ENCODE measurements at regions not wholly inside any gene's neighbourhood (a gene's known extent, or its start where the extent isn't known, plus 50 kb on each side); places are given as distances from the start of the nearest gene placed in this dataset.

DNA sequence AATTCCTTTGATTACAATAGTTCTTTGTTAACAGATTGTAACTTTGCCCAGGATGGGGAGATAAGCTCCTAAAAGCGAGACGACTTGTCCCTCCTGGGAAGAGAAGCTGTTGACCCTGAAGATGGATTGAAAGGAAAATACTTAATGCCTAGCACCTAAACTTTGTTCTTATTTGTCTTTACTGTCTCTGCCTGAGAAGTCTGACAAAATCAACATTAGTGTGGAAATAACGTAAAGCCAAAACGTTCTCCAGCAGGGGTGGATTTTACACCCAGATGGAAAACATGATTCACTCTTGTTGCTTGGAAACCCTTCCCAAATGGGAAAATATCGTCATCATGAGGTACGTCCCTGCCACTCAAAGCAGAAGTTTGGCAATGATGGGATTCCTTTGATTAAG, 450.1 kb downstream of the SLC4A3 start:
- no peak overlapping the region for H3K27ac ChIP-seq (ENCODE audit: low read depth in 1 of 2, low read length in 1 of 2)

DNA sequence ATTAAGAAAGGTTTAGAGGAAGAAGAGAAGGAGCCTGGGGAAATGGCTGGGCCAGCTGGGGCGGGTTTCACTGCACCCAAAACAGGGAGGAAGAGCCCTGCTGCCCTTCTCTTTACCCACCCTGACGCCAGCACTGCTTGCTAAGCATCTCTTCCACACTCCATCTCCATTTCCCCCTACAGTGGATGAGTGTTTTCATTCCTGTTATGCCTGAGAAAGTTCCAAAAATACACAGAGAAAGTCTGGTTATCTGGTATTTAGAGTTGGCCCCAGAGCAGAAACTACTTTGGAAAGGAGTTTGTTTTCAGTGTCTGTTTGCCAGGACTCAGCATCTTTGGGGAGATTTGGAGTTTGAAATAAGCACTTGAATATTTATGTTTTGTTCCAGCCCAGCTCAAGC, 451.0 kb downstream of the SLC4A3 start:
- no peaks in the 10 kb centered on the region for H3K9me3 ChIP-seq (ENCODE audit: control insufficient read depth in 2 of 2, insufficient read depth in 1 of 2, low read length in 1 of 2)
- 88% methylated on average over 2 of the region's 2 CpGs for WGBS
- H3K27me3 ChIP-seq (ENCODE audit: control insufficient read depth in 2 of 2, insufficient read depth in 1 of 2, low read length in 1 of 2): no peaks in the 10 kb centered on the region
- DNase-seq (ENCODE audit: low read depth in 6 of 9, low spot score in 9 of 9): no peak
- no peaks in the 10 kb centered on the region for H3K36me3 ChIP-seq (ENCODE audit: control insufficient read depth in 2 of 2, insufficient read depth in 2 of 2, low read length in 1 of 2)
- no peak overlapping the region for H3K27ac ChIP-seq (ENCODE audit: low read depth in 1 of 2, low read length in 1 of 2)
- no peak overlapping the region for H3K4me3 ChIP-seq (ENCODE audit: low read length in 2 of 2)
- peaks cover 0 to 2% of the 10 kb centered on the region in 2 donors for H3K4me1 ChIP-seq (ENCODE audit: control insufficient read depth in 2 of 2, insufficient read depth in 2 of 2, low read length in 2 of 2)

More for the DNA sequence above, 450.1 kb downstream of the SLC4A3 start:
- Histone ChIP-seq H3K4me1 (ENCODE audit: control insufficient read depth in 2 of 2, insufficient read depth in 2 of 2, low read length in 2 of 2) (peaks cover 0 to 2% of the 10 kb centered on the region in 2 donors), H3K4me3 (ENCODE audit: low read length in 2 of 2) (no peak overlapping the region), H3K27me3 (ENCODE audit: control insufficient read depth in 2 of 2, insufficient read depth in 1 of 2, low read length in 1 of 2) (no peaks in the 10 kb centered on the region), H3K9me3 (ENCODE audit: control insufficient read depth in 2 of 2, insufficient read depth in 1 of 2, low read length in 1 of 2) (no peaks in the 10 kb centered on the region), H3K36me3 (ENCODE audit: control insufficient read depth in 2 of 2, insufficient read depth in 2 of 2, low read length in 1 of 2) (no peaks in the 10 kb centered on the region)
- 89% methylated on average over 6 of the region's 6 CpGs for WGBS
- DNase-seq (ENCODE audit: low read depth in 6 of 9, low spot score in 9 of 9): no peak

DNA sequence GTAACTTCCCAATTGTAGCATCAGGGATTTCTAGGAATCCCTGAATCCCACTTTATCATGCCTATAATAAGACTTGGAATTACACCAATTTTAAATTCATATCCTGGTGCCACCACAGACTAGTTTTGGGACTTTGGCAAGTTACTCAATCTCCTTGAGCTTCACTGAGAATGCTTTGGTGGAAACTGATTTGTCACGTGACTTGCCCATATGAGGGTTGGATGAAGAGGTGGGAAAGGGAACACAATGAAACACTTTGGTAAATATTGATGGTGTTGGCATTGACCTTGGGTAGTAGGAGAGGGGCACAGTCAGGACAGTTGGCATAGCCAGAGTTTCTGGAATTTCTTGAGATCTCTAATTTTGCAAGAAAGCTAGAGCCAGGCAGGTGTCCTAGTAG, 452.2 kb downstream of the SLC4A3 start:
- WGBS: 91% methylated on average over 1 of the region's 1 CpG
- peaks cover 0 to 2% of the 10 kb centered on the region in 2 donors for H3K4me1 ChIP-seq (ENCODE audit: control insufficient read depth in 2 of 2, insufficient read depth in 2 of 2, low read length in 2 of 2)

DNA sequence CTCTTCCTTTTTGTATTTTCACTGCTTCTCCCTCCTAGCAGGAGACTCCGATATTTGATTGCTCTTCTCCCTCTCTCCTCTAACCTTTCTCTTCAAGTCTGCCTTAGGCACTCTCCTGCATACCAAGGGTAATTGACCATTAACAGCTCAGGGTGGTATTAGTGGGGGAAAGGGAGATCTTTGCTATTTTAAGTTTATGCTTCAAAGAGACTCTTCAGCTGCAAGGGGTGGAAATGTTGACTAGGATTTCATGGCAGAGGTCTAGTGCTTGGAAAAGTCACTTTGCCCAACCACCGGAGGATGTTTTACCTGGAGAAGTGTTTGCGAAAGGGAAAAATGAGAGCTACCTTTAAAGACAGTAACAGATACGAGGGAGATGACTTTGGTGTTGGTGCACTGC, 453.7 kb downstream of the SLC4A3 start:
- H3K27ac ChIP-seq (ENCODE audit: low read depth in 1 of 2, low read length in 1 of 2): no peak overlapping the region
- H3K9me3 ChIP-seq (ENCODE audit: control insufficient read depth in 2 of 2, insufficient read depth in 1 of 2, low read length in 1 of 2): no peaks in the 10 kb centered on the region
- no peaks in the 10 kb centered on the region for H3K27me3 ChIP-seq (ENCODE audit: control insufficient read depth in 2 of 2, insufficient read depth in 1 of 2, low read length in 1 of 2)
- no peaks in the 10 kb centered on the region for H3K36me3 ChIP-seq (ENCODE audit: control insufficient read depth in 2 of 2, insufficient read depth in 2 of 2, low read length in 1 of 2)
- no peak overlapping the region for H3K4me3 ChIP-seq (ENCODE audit: low read length in 2 of 2)
- no peak for DNase-seq (ENCODE audit: low read depth in 6 of 9, low spot score in 9 of 9)
- H3K4me1 ChIP-seq (ENCODE audit: control insufficient read depth in 2 of 2, insufficient read depth in 2 of 2, low read length in 2 of 2): peaks cover 0 to 2% of the 10 kb centered on the region in 2 donors
- 98% methylated on average over 4 of the region's 4 CpGs for WGBS

More for the DNA sequence above, 452.2 kb downstream of the SLC4A3 start:
- Histone ChIP-seq H3K27ac (ENCODE audit: low read depth in 1 of 2, low read length in 1 of 2) (no peak overlapping the region), H3K4me3 (ENCODE audit: low read length in 2 of 2) (no peak overlapping the region), H3K36me3 (ENCODE audit: control insufficient read depth in 2 of 2, insufficient read depth in 2 of 2, low read length in 1 of 2) (no peaks in the 10 kb centered on the region), H3K27me3 (ENCODE audit: control insufficient read depth in 2 of 2, insufficient read depth in 1 of 2, low read length in 1 of 2) (no peaks in the 10 kb centered on the region), H3K9me3 (ENCODE audit: control insufficient read depth in 2 of 2, insufficient read depth in 1 of 2, low read length in 1 of 2) (no peaks in the 10 kb centered on the region)
- no peak for DNase-seq (ENCODE audit: low read depth in 6 of 9, low spot score in 9 of 9)

DNA sequence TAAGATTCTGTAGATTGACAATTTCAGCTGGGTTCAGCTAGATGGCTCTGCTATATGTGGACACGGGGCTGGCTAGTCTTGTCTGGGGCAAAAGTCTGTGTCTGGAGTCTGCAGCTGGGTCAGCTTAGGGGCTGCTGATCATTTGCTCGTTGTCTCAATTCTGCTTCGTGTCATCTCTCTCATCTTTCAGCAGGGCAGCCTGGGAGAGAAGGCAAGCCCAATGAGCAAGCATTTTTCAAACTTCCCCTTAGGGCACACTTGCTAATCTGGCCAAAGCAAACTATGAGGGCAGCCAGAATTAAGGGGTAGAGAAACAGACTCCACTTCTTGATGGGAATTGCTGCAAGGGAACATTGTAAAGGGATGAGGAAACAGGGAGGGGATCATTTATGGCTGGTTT, 462.6 kb downstream of the SLC4A3 start:
- Histone ChIP-seq H3K4me1 (ENCODE audit: control insufficient read depth in 2 of 2, insufficient read depth in 2 of 2, low read length in 2 of 2) (no peaks in the 10 kb centered on the region), H3K36me3 (ENCODE audit: control insufficient read depth in 2 of 2, insufficient read depth in 2 of 2, low read length in 1 of 2) (no peaks in the 10 kb centered on the region), H3K9me3 (ENCODE audit: control insufficient read depth in 2 of 2, insufficient read depth in 1 of 2, low read length in 1 of 2) (no peaks in the 10 kb centered on the region), H3K27me3 (ENCODE audit: control insufficient read depth in 2 of 2, insufficient read depth in 1 of 2, low read length in 1 of 2) (peaks cover 0 to 2% of the 10 kb centered on the region in 2 donors), H3K4me3 (ENCODE audit: low read length in 2 of 2) (no peak overlapping the region), H3K27ac (ENCODE audit: low read depth in 1 of 2, low read length in 1 of 2) (no peak overlapping the region)
- 12% methylated on average over 3 of the region's 3 CpGs for WGBS
- DNase-seq (ENCODE audit: low read depth in 6 of 9, low spot score in 9 of 9): no peak

DNA sequence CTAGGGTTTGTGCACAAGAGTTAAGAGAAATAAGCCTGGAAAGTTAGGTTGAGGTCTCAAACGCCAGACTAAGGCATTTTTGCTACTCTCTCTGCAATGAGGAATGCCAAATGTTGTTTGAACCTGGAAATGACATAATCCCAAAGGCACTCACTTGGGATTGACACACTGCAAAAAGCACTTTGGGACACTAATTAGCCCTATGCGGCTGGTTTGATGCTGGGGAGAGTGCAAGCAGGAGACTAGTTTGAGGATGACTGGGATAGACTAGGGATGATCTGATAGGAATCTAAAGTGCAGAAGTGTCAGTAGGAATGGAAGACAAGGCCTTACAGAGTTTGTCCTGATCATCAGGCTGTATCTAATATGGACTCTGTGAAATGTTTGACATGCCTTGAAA, 469.0 kb downstream of the SLC4A3 start:
- Histone ChIP-seq H3K27me3 (ENCODE audit: control insufficient read depth in 2 of 2, insufficient read depth in 1 of 2, low read length in 1 of 2) (no peaks in the 10 kb centered on the region), H3K4me3 (ENCODE audit: low read length in 2 of 2) (no peak overlapping the region), H3K9me3 (ENCODE audit: control insufficient read depth in 2 of 2, insufficient read depth in 1 of 2, low read length in 1 of 2) (no peaks in the 10 kb centered on the region), H3K27ac (ENCODE audit: low read depth in 1 of 2, low read length in 1 of 2) (no peak overlapping the region), H3K4me1 (ENCODE audit: control insufficient read depth in 2 of 2, insufficient read depth in 2 of 2, low read length in 2 of 2) (no peaks in the 10 kb centered on the region), H3K36me3 (ENCODE audit: control insufficient read depth in 2 of 2, insufficient read depth in 2 of 2, low read length in 1 of 2) (no peaks in the 10 kb centered on the region)
- whole genome bisulfite sequencing: 44% methylated on average over 2 of the region's 2 CpGs
- no peak for DNase-seq (ENCODE audit: low read depth in 6 of 9, low spot score in 9 of 9)

DNA sequence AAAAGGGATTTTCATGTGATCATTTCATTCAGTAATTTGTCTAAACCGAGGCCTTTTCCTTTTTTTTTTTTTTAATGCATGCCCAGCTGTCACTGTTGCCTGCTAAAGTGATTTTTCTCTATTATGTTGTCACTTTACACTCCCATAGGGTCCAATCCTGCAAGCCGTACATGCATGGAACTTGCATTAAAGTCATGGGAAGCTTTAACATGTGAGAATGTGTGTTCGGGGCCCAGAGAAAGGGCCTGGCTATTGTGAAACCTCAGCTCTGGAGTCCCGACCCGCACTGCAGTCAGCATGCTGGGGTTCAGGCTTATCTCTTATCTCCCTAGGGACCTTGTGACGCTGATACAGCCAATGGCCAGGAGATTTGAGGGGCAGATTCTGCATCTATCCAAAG, 474.6 kb downstream of the SLC4A3 start:
- H3K27me3 ChIP-seq (ENCODE audit: control insufficient read depth in 2 of 2, insufficient read depth in 1 of 2, low read length in 1 of 2): no peaks in the 10 kb centered on the region
- no peaks in the 10 kb centered on the region for H3K4me1 ChIP-seq (ENCODE audit: control insufficient read depth in 2 of 2, insufficient read depth in 2 of 2, low read length in 2 of 2)
- H3K4me3 ChIP-seq (ENCODE audit: low read length in 2 of 2): no peak overlapping the region
- DNase-seq (ENCODE audit: low read depth in 6 of 9, low spot score in 9 of 9): no peak
- H3K27ac ChIP-seq (ENCODE audit: low read depth in 1 of 2, low read length in 1 of 2): no peak overlapping the region
- no peaks in the 10 kb centered on the region for H3K36me3 ChIP-seq (ENCODE audit: control insufficient read depth in 2 of 2, insufficient read depth in 2 of 2, low read length in 1 of 2)
- WGBS: 93% methylated on average over 6 of the region's 6 CpGs
- no peaks in the 10 kb centered on the region for H3K9me3 ChIP-seq (ENCODE audit: control insufficient read depth in 2 of 2, insufficient read depth in 1 of 2, low read length in 1 of 2)

DNA sequence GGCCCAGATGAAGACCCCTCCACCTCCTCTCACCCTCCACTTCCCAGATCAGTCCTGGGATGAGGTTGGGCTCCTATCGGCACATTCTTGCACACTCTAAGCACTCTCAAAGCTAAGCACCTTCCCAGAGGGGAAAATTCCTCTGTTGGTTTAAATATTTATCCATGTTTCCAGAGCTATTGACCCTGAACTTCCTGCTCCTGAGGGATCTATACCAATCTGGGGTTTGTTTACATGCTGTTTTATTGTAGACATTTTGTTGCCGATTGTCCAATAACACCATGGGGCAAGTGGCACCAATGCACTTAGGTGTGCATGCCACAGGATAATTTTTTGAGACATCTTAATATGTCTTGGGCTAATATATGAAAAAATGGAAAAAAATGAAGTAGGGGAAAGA, 476.2 kb downstream of the SLC4A3 start:
- WGBS: 99% methylated on average over 2 of the region's 2 CpGs
- no peak overlapping the region for H3K4me3 ChIP-seq (ENCODE audit: low read length in 2 of 2)
- no peak overlapping the region for H3K27ac ChIP-seq (ENCODE audit: low read depth in 1 of 2, low read length in 1 of 2)
- DNase-seq (ENCODE audit: low read depth in 6 of 9, low spot score in 9 of 9): no peak
- no peaks in the 10 kb centered on the region for H3K9me3 ChIP-seq (ENCODE audit: control insufficient read depth in 2 of 2, insufficient read depth in 1 of 2, low read length in 1 of 2)
- H3K4me1 ChIP-seq (ENCODE audit: control insufficient read depth in 2 of 2, insufficient read depth in 2 of 2, low read length in 2 of 2): no peaks in the 10 kb centered on the region
- H3K36me3 ChIP-seq (ENCODE audit: control insufficient read depth in 2 of 2, insufficient read depth in 2 of 2, low read length in 1 of 2): no peaks in the 10 kb centered on the region
- no peaks in the 10 kb centered on the region for H3K27me3 ChIP-seq (ENCODE audit: control insufficient read depth in 2 of 2, insufficient read depth in 1 of 2, low read length in 1 of 2)

DNA sequence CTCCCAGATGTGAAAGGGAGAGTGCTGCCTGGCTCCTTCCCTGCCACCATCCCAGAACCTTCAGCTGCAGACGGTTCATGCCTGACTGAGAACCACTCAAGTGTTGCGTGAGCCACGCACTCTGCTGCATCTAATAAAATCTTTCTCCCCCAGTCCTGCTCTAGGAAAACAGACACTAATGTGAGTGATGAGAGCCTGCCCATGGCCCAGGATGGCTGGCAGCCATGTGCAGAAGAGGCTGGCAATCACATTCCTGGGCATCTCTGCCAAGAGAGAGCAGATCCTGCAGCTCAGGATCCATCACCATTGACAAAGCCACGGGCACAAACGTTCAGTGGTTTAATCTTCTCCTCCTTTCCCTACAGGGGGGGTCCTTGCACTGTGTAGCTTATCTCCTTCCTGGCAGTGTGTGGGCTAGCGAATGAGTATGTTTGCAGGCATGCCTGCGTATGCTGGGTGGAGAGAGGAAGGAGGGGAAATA, 477.5 kb downstream of the SLC4A3 start:
- Histone ChIP-seq H3K4me1 (ENCODE audit: control insufficient read depth in 2 of 2, insufficient read depth in 2 of 2, low read length in 2 of 2) (no peaks in the 10 kb centered on the region), H3K36me3 (ENCODE audit: control insufficient read depth in 2 of 2, insufficient read depth in 2 of 2, low read length in 1 of 2) (no peaks in the 10 kb centered on the region), H3K9me3 (ENCODE audit: control insufficient read depth in 2 of 2, insufficient read depth in 1 of 2, low read length in 1 of 2) (no peaks in the 10 kb centered on the region), H3K27me3 (ENCODE audit: control insufficient read depth in 2 of 2, insufficient read depth in 1 of 2, low read length in 1 of 2) (no peaks in the 10 kb centered on the region), H3K27ac (ENCODE audit: low read depth in 1 of 2, low read length in 1 of 2) (no peak overlapping the region), H3K4me3 (ENCODE audit: low read length in 2 of 2) (no peak overlapping the region)
- 43% methylated on average over 7 of the region's 7 CpGs for WGBS
- DNase-seq (ENCODE audit: low read depth in 6 of 9, low spot score in 9 of 9): no peak

DNA sequence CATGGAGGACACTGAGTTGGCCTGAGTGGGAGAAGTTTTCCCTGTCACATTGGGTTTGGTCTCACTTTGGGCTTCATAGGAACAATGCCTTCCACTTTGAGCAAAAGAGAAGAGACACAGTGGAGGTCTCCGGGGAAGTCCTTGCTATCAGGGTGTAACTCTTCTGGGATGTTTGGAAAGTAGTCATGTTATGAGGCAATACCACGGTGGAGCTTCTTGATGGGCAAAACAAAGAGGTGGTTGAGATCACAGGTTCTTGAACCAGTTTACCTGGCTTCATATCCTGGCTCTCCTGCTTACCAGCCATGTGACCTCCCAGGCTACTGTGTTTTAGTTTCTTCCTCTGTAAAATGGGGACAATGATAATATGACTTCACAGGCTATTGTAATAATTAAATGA, 478.6 kb downstream of the SLC4A3 start:
- no peaks in the 10 kb centered on the region for H3K4me1 ChIP-seq (ENCODE audit: control insufficient read depth in 2 of 2, insufficient read depth in 2 of 2, low read length in 2 of 2)
- no peak for DNase-seq (ENCODE audit: low read depth in 6 of 9, low spot score in 9 of 9)
- no peaks in the 10 kb centered on the region for H3K36me3 ChIP-seq (ENCODE audit: control insufficient read depth in 2 of 2, insufficient read depth in 2 of 2, low read length in 1 of 2)
- H3K9me3 ChIP-seq (ENCODE audit: control insufficient read depth in 2 of 2, insufficient read depth in 1 of 2, low read length in 1 of 2): no peaks in the 10 kb centered on the region
- no peak overlapping the region for H3K27ac ChIP-seq (ENCODE audit: low read depth in 1 of 2, low read length in 1 of 2)
- no peak overlapping the region for H3K4me3 ChIP-seq (ENCODE audit: low read length in 2 of 2)
- 96% methylated on average over 2 of the region's 2 CpGs for WGBS
- H3K27me3 ChIP-seq (ENCODE audit: control insufficient read depth in 2 of 2, insufficient read depth in 1 of 2, low read length in 1 of 2): no peaks in the 10 kb centered on the region
